Chondrocyte (in vitro differentiated cells): ENCODE measurements at regions not wholly inside any gene's neighbourhood (a gene's known extent, or its start where the extent isn't known, plus 50 kb on each side); places are given as distances from the start of the nearest gene placed in this dataset.
"Not testable (repeated sequence)": the region's sequence is repeated elsewhere in the genome, so short reads cannot be mapped to it uniquely, and the experiment has no call there.

Source experiments
- DNase-seq: peaks from one replicate; pipeline ENCODE4 v3.0.0; 2021; ENCODE audit warnings: mixed read lengths, low spot score
- H3K27ac Mint-ChIP-seq: one replicate; pipeline ENCODE4 v1.8.0; 2021; ENCODE audit warnings: mild to moderate bottlenecking, moderate library complexity, mixed read lengths; ENCODE audit not compliant: unreplicated experiment
- H3K27me3 Mint-ChIP-seq: 2 replicates; pipeline ENCODE4 v1.8.0; 2021; ENCODE audit warnings: low read depth, mixed read lengths
- H3K36me3 Mint-ChIP-seq: 2 replicates; pipeline ENCODE4 v1.8.0; 2021; ENCODE audit warnings: low read depth, mixed read lengths
- H3K4me1 Mint-ChIP-seq: 2 replicates; pipeline ENCODE4 v1.8.0; 2021; ENCODE audit warnings: low read depth, mild to moderate bottlenecking, mixed read lengths
- H3K4me3 Mint-ChIP-seq: one replicate; pipeline ENCODE4 v1.8.0; 2021; ENCODE audit warnings: mild to moderate bottlenecking, moderate library complexity, mixed read lengths; ENCODE audit not compliant: unreplicated experiment
- H3K9me3 Mint-ChIP-seq: 2 replicates; pipeline ENCODE4 v1.8.0; 2021; ENCODE audit warnings: low read depth, mixed read lengths
- TF ChIP-seq, protein P1 (sequence below): fragments of 200-600 bp; sonication (generic); IDR thresholded peaks from 2 replicates; pipeline ENCODE4 v1.5.0; 2021; ENCODE audit warnings: antibody characterized with exemption, mild to moderate bottlenecking, moderate library complexity

DNA sequence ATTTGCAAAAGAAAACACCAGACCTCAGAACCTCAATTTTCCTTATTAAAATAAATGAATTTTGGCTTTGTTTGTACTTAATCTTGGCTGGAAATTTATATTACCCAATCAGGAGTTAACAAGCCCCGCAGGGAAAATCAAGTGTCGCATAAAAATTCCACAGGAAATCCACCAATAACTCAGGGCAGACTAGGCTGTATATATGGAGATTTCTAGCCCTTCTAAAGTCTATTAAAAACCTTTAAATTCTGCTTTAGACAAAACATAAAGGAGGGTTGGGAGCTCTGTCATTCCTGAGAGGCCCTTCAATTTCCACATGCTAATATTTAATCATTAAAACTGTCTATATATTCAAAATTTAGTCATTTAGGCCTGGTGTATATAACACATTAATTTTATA is 434.7 kb downstream of the CDH11 start:
- Mint-ChIP-seq H3K27me3 (no peaks in the 10 kb centered on the region), H3K27ac (no peak overlapping the region), H3K4me1 (peaks cover 2% of the 10 kb centered on the region), H3K4me3 (no peak overlapping the region), H3K36me3 (peaks cover 4% of the 10 kb centered on the region), H3K9me3 (peaks cover 21% of the 10 kb centered on the region)
- TF ChIP-seq, protein P1, sequence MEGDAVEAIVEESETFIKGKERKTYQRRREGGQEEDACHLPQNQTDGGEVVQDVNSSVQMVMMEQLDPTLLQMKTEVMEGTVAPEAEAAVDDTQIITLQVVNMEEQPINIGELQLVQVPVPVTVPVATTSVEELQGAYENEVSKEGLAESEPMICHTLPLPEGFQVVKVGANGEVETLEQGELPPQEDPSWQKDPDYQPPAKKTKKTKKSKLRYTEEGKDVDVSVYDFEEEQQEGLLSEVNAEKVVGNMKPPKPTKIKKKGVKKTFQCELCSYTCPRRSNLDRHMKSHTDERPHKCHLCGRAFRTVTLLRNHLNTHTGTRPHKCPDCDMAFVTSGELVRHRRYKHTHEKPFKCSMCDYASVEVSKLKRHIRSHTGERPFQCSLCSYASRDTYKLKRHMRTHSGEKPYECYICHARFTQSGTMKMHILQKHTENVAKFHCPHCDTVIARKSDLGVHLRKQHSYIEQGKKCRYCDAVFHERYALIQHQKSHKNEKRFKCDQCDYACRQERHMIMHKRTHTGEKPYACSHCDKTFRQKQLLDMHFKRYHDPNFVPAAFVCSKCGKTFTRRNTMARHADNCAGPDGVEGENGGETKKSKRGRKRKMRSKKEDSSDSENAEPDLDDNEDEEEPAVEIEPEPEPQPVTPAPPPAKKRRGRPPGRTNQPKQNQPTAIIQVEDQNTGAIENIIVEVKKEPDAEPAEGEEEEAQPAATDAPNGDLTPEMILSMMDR, result no peak
- DNase-seq, result no peak

DNA sequence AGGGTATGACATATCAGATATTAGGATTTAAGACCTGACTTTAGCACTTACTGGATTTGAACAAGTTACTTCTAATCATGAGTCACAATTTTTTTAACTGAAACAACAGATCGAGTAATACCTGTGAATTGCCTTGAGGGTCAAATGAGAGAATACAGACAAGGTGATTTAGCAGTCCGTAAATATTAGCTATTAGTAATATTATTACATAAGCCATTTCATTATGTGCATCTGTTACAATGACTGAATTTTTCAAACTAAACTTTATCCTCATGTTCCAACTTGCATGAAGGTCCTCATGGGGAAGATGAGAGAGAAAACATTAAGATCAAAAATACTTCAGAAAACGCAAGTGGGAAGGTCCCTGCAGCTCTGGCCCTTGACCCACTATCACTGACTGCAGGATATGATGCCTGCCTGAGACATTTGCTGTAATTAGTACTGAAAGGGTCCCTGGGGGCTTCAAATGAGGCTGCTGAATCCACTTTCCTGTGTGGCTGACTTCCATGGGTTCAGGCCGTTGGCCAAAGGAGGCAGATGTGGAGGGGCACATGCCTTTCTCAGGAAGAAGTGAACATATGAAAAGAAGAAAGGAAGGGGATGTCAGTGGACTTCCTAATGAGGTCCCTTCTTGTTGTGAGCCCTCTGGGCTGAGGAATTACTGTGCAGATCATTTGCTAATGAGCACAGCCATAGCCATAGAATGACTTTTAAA is 441.7 kb downstream of the CDH11 start:
- H3K36me3 Mint-ChIP-seq, result peaks cover 3% of the 10 kb centered on the region
- peaks cover 29% of the 10 kb centered on the region for H3K9me3 Mint-ChIP-seq
- H3K4me1 Mint-ChIP-seq, result no peaks in the 10 kb centered on the region

DNA sequence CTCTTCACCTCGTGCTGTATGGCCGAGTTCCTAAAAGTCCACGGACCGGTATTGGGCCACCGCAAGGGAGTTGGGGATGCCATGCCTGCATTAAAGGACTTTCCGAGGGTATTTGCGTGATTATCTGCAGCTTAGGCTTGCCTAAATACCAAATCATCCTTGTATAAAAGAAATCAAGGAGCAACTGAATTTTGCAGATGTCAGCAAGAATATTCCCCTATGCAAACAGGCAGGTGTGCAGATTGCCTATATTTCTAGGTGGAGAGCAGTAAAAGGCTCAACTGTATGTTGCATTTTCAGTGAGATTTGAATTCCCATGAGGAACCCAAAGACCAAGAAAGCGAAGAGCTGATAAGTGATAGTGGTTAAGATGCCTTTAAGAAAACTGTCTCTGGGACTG is 452.3 kb downstream of the CDH11 start:
- Mint-ChIP-seq H3K27ac (no peak overlapping the region), H3K36me3 (no peaks in the 10 kb centered on the region), H3K27me3 (no peaks in the 10 kb centered on the region), H3K4me3 (no peak overlapping the region), H3K9me3 (peaks cover 15% of the 10 kb centered on the region), H3K4me1 (no peaks in the 10 kb centered on the region)
- DNase-seq, result no peak
- TF ChIP-seq, protein P1, result no peak

More for the DNA sequence above, 441.7 kb downstream of the CDH11 start:
- Mint-ChIP-seq H3K27ac (no peak overlapping the region), H3K4me3 (no peak overlapping the region), H3K27me3 (no peaks in the 10 kb centered on the region)
- DNase-seq, result no peak
- TF ChIP-seq, protein P1, result no peak

DNA sequence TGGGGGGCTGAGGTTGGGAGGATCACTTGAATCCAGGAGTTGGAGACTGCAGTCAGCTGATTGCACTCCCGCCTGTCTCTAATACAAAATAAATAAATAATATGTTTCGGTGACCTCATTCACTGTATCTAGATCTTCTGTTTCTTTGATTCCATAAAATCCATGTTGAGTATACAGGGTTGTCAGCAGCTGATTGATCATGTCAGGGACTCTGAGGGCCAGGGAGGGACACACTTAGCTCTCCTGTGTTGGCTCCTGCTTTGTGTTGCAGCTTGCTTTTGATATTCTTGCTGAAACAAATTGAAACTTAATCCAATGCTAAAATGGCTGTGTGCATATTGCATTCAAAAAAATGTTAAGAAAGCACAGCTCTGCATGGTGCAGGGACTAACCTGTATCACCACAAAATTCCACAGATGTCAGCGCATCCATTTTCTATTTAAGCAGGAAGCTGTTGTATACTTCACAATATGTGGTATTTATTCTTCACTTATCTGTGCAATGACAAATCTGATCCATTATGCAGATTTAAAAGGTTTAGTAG is 454.5 kb downstream of the CDH11 start:
- Mint-ChIP-seq H3K36me3 (no peaks in the 10 kb centered on the region), H3K4me3 (no peak overlapping the region), H3K4me1 (no peaks in the 10 kb centered on the region), H3K27me3 (no peaks in the 10 kb centered on the region), H3K9me3 (no peaks in the 10 kb centered on the region), H3K27ac (no peak overlapping the region)
- DNase-seq, result no peak
- TF ChIP-seq, protein P1, result no peak

DNA sequence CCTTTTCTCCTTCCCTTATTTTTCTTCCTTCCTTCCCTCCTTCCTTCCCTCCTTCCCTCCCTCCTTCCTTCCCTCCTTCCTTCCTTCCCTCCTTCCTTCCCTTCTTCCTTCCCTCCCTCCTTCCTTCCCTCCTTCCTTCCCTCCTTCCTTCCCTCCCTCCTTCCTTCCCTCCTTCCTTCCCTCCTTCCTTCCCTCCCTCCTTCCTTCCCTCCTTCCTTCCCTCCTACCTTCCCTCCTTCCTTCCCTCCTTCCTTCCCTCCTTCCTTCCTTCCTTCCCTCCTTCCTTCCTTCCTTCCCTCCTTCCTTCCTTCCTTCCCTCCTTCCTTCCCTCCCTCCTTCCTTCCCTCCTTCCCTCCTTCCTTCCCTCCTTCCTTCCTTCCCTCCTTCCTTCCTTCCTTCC is 459.6 kb downstream of the CDH11 start:
- not testable (repeated sequence) for H3K27me3 Mint-ChIP-seq

DNA sequence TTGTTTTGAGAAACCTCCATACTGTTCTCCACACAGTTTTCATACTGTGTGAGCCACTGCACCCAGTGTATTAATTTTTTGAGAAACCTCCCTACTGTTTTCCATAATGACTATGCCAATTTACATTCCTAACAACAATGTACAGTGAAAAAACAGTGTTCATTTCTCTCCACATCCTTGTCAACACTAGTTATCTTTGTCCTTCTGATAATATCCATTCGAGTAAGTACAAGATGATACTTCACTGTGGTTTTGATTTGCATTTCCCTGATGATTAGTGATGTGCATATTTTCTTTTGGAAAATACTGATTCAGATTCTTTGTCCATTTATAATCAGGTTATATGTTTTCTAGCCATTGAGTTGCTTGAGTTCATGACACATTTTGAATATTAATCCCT is 462.0 kb downstream of the CDH11 start:
- TF ChIP-seq, protein P1, result no peak
- no peak for DNase-seq
- Mint-ChIP-seq H3K9me3 (peaks cover 4% of the 10 kb centered on the region), H3K27me3 (no peaks in the 10 kb centered on the region), H3K36me3 (no peaks in the 10 kb centered on the region), H3K4me3 (no peak overlapping the region), H3K4me1 (peaks cover 45% of the 10 kb centered on the region), H3K27ac (peak overlapping the region; percentile 57)

More for the DNA sequence above, 459.6 kb downstream of the CDH11 start:
- H3K27ac Mint-ChIP-seq, H3K9me3 Mint-ChIP-seq, DNase-seq, H3K36me3 Mint-ChIP-seq, H3K4me3 Mint-ChIP-seq: not testable (repeated sequence)
- H3K4me1 Mint-ChIP-seq, result peaks cover 29% of the 10 kb centered on the region
